GM21423 (cell line): ENCODE measurements at regions not wholly inside any gene's neighbourhood (a gene's known extent, or its start where the extent isn't known, plus 50 kb on each side); places are given as distances from the start of the nearest gene placed in this dataset.
"Not testable (repeated sequence)": the region's sequence is repeated elsewhere in the genome, so short reads cannot be mapped to it uniquely, and the experiment has no call there.

Experiments used
- ATAC-seq: cut with Tn5 transposase; IDR thresholded peaks from one replicate; pipeline ENCODE4 v1.9.1; 2021; ENCODE audit warnings: mild to moderate bottlenecking, moderate library complexity; ENCODE audit not compliant: unreplicated experiment

DNA sequence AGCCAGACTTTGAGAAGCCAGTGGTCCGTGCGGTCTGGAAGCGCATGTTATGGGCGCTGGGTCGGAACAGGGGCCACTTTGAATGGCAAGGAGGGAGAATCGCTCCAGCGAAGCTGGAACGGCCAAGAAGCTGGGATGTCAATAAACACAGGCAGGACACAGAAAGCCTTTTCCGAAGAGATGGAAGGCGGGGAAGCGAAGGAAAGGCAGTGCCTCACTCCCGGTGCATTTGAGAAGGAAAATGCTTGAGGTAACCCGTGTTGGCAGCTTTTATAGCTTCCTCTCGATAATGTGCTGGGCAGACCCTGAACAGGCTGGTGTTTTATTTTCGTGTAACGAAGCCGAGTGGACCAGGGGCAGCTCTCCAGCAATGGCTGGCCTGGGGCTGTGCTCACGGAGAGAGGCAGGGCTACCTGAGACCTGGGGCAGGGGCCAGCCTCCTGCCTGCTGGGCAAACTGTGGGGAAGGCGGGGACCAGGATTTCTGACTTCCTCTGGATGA, 84.2 kb upstream of the SPRY4 start:
- no peak for ATAC-seq

DNA sequence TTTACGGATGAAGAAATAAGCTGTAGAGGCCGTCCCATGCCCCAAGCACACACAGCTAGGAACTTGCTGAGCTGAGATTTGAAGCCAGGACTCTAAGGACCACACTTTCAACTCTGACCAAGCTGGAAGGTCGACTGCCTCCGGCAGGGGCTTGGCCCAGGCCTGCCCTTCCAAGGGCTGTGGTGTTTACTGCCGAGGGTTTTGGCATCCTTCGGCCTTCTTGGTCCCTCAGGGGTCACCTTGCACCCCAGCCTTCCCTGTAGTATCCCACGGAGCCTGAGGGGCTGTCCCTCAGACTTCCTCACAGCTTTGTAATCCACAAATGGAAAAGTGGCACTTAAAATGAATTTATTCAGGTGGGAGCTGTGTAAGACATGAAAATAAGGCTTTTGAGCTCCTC, 83.7 kb upstream of the SPRY4 start:
- no peak for ATAC-seq

DNA sequence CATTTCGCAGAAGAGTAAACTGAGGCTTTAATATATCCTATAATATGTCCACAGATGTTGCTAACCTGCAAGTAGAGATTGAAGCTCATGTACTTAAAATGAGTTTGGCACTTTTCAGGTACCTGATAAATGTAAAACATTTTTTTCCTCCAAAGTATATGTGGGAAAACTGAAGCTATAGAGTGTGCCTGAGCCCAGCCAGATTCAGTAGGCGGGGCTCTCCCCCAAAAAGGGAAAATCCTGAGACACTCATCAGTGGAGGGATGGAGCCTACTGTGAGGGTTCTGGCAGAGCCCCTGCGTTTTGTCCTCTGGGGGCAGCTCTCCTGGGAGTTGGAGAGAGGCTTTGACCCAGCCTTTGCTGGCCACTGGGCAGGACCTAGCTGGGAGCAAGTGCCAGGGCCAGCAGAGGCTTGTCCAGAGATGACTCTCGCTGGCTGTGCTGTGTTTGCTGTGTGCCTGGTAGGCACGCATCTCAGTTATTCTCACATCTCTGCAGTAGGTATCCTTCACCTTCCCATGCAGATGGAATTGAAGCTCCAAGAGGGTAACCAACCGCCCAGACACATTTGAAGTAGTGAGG, 81.1 kb upstream of the SPRY4 start:
- no peak for ATAC-seq

GRCh38 chr5:142405023-142405422, 80.2 kb upstream of the SPRY4 start:
- no peak for ATAC-seq

DNA sequence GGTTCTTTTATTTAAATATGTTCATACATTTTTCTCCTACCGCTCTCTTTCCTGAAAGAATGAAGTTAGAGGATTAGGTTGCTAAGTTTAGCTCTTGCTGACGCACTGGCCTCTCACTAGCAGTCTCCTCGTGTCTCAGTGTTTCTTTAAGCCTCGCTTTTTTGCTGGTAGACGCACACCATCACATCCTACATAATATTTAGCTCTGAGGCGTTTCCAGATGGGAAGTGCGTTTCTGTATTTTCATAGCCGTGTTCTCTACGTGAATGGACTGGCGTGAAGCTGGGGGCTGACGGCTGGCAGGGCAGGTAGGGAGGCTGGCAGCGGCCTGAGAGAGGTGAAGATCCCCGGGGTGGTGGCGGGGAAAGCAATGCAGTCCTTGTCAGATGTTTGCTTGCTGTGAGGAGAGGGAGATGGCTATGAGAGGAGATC, 79.2 kb upstream of the SPRY4 start:
- no peak for ATAC-seq

DNA sequence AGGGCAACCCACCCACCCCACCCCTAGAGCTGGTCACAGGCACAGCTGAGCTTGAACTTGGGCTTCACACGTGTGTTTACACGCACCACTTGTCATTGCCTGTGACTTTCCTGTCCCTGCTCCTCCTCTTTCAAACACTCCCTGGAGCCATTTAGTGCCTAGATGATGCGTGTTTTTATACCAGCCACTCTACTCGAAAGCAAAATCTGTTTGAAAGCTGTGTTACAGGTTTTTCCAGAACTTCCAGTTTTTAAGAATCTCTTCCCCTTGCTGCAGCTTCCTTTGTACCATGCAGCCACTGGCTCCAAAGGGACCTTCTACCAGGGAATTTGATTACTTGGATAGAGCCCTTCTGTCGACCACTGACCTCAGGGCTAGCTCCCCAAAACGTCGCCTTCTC, 78.8 kb upstream of the SPRY4 start:
- ATAC-seq = no peak

GRCh38 chr5:142402752-142403318, 78.0 kb upstream of the SPRY4 start:
- ATAC-seq = no peak

DNA sequence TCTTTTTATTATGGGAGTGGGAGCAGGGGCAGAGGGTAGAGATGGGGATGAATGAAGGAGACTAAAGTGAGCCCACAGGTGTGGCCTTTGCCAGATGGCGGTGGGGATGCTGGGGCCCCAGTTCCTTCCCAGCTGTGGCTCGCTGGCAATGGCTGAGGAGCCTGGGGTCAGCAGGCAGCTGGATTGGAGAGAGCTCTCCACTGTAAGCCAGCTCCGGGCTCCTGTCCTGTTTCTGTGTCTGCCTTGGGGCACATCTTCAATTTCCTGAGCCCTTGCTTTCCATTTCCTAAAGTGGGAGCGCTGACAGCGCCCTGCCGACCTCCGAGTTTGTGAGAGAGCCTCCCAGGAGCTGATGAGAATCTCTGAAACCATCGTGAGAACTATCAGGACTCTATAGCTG, 75.6 kb upstream of the SPRY4 start:
- no peak for ATAC-seq

GRCh38 chr5:142399891-142400290, 75.1 kb upstream of the SPRY4 start:
- ATAC-seq = no peak

GRCh38 chr5:142398730-142399055, 73.9 kb upstream of the SPRY4 start:
- no peak for ATAC-seq

GRCh38 chr5:142398011-142398729, 73.3 kb upstream of the SPRY4 start:
- ATAC-seq = not testable (repeated sequence)

GRCh38 chr5:142397178-142397577, 72.4 kb upstream of the SPRY4 start:
- no peak for ATAC-seq

- no peak for ATAC-seq
Observed at GRCh38 chr5:142396436-142397038, 71.7 kb upstream of the SPRY4 start.

DNA sequence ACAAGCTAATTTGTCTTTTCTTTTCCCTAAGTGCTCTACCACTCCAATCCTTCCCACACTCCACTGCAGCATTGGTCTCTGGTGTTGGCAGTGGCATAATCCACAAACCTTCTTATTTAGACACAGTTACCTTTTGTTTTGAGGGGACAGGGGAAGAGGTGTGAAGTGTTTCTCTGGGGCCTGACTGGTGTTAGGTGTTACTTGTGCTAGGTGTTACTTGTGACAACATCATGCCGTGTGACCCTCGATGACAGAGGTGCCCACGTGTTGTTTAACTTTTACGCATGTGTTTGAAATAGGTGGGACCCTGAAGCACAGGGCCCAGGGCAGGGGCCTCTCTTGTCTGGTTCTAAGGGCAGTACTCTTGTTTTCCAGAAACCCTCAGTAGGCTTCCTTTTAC, 70.5 kb upstream of the SPRY4 start:
- no peak for ATAC-seq

- no peak for ATAC-seq
Observed at GRCh38 chr5:142391058-142391845, 66.4 kb upstream of the SPRY4 start.

DNA sequence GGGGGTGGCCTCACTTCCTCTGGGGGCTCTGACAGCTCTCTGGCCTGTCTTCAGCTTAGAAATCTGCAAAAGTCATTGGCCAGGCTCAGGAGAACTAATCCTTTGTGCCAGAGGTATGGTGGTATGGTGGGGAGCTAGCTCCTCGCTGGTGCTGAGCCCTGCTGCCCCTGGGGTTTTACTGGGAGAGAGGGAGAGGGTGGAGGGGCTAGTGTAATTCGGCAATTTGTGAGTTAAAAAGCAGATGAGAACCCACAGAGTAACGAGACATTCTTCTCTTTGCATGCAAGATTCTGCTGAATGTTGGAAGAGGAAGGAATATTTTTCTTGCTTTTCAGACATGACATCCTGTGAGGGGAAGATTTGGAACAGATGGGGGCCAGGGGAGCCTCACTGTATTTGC, 65.5 kb upstream of the SPRY4 start:
- ATAC-seq = no peak

GRCh38 chr5:142388696-142389095, 63.9 kb upstream of the SPRY4 start:
- ATAC-seq = no peak

DNA sequence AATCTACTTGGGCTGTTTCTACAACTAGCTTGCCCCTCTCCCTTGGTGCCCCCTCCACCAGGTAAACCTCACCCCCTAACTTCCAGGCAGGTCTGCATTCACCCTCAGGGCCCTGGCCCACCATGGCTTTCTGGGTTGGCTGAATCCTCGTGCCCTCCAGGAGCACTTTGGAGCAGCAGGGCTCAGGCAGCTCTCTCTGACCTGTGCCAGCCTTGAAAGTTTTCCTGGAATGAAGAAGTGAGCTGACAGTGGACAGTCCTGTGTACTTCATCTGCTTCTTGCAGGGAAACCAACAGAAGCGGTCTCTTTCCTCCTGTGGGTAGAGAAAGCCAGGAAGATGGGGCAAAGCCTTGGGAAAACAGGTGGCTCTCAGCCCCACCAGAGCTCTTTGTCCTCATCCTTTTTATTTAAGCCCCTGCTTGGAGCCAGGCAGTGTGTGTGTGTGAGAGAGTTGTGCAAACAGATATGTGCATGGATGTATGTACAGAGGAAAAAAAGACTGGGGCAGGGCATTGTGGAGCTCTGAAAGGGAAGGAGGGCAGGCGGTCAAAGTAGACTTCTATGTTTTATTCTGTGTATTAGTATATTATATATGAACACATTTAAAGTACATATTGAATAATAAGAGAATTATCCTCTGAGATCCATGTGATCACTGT, 62.3 kb upstream of the SPRY4 start:
- ATAC-seq = no peak

- no peak for ATAC-seq
Observed at GRCh38 chr5:142386137-142387023, 61.6 kb upstream of the SPRY4 start.

GRCh38 chr5:142385194-142385593, 60.4 kb upstream of the SPRY4 start:
- no peak for ATAC-seq
